ENCODE measurements at regions not wholly inside any gene's neighbourhood (a gene's known extent, or its start where the extent isn't known, plus 50 kb on each side); places are given as distances from the start of the nearest gene placed in this dataset.

- no peak for ATAC-seq (ENCODE audit: insufficient read depth, low FRiP score)
- 72 to 85% methylated on average over 6 of the region's 6 CpGs for WGBS, 2 donors
- H3K4me1 ChIP-seq (ENCODE audit: control insufficient read depth in 5 of 5, insufficient read depth in 5 of 5, low read length in 5 of 5), result peaks cover 0 to 4% (median 0%) of the 10 kb centered on the region in 5 donors
- H3K27me3 ChIP-seq (ENCODE audit: control insufficient read depth in 3 of 3, insufficient read depth in 3 of 3, low read length in 2 of 3), result no peaks in the 10 kb centered on the region
- H3K4me3 ChIP-seq, result no peak overlapping the region
- no peak overlapping the region for H3K27ac ChIP-seq (ENCODE audit: low read depth in 1 of 2, low read length in 1 of 2)
- no peaks in the 10 kb centered on the region for H3K36me3 ChIP-seq (ENCODE audit: control insufficient read depth in 4 of 4, insufficient read depth in 4 of 4, low read length in 4 of 4)
- no peak for TF ChIP-seq CTCF (IDR thresholded peaks at IDR 0.05; ENCODE audit: control extremely low read depth, extremely low read depth)
- no peak for DNase-seq
- no peak overlapping the region for H3K9ac ChIP-seq (ENCODE audit: insufficient read depth in 1 of 2, low read length in 2 of 2)
- no peaks in the 10 kb centered on the region for H3K9me3 ChIP-seq (ENCODE audit: control insufficient read depth in 4 of 4, insufficient read depth in 3 of 4, low read length in 3 of 4)
Observed at GRCh38 chr4:159483782-159484741, 381.2 kb downstream of the RAPGEF2 start.

- TF ChIP-seq CTCF (IDR thresholded peaks at IDR 0.05; ENCODE audit: control extremely low read depth, extremely low read depth), result no peak
Observed at GRCh38 chr4:159484864-159485263, 382.0 kb downstream of the RAPGEF2 start.

GRCh38 chr4:159487284-159487747 lies 384.4 kb downstream of the RAPGEF2 start:
- DNase-seq, result peak; percentile 70 to 89 (median 84)
- Histone ChIP-seq H3K9me3 (ENCODE audit: control insufficient read depth in 4 of 4, insufficient read depth in 3 of 4, low read length in 3 of 4) (peaks cover 0 to 3% (median 1%) of the 10 kb centered on the region in 4 donors), H3K27me3 (ENCODE audit: control insufficient read depth in 3 of 3, insufficient read depth in 3 of 3, low read length in 2 of 3) (no peaks in the 10 kb centered on the region), H3K27ac (ENCODE audit: low read depth in 1 of 2, low read length in 1 of 2) (no peak overlapping the region), H3K9ac (ENCODE audit: insufficient read depth in 1 of 2, low read length in 2 of 2) (peak overlapping the region in 1 of 2 donors; percentile 59), H3K4me3 (no peak overlapping the region), H3K36me3 (ENCODE audit: control insufficient read depth in 4 of 4, insufficient read depth in 4 of 4, low read length in 4 of 4) (no peaks in the 10 kb centered on the region), H3K4me1 (ENCODE audit: control insufficient read depth in 5 of 5, insufficient read depth in 5 of 5, low read length in 5 of 5) (peaks cover 0 to 3% (median 0%) of the 10 kb centered on the region in 5 donors)
- peak; percentile 70 for ATAC-seq (ENCODE audit: insufficient read depth, low FRiP score)
- peak; percentile 41 for TF ChIP-seq CTCF (IDR thresholded peaks at IDR 0.05; ENCODE audit: control extremely low read depth, extremely low read depth)
- WGBS, 2 donors, result 8 to 12% methylated on average over 8 of the region's 8 CpGs

More at GRCh38 chr4:159484864-159485263, 382.0 kb downstream of the RAPGEF2 start:
- Histone ChIP-seq H3K4me3 (no peak overlapping the region), H3K27ac (ENCODE audit: low read depth in 1 of 2, low read length in 1 of 2) (no peak overlapping the region), H3K9me3 (ENCODE audit: control insufficient read depth in 4 of 4, insufficient read depth in 3 of 4, low read length in 3 of 4) (no peaks in the 10 kb centered on the region), H3K4me1 (ENCODE audit: control insufficient read depth in 5 of 5, insufficient read depth in 5 of 5, low read length in 5 of 5) (peaks cover 0 to 4% (median 0%) of the 10 kb centered on the region in 5 donors), H3K36me3 (ENCODE audit: control insufficient read depth in 4 of 4, insufficient read depth in 4 of 4, low read length in 4 of 4) (no peaks in the 10 kb centered on the region), H3K9ac (ENCODE audit: insufficient read depth in 1 of 2, low read length in 2 of 2) (no peak overlapping the region), H3K27me3 (ENCODE audit: control insufficient read depth in 3 of 3, insufficient read depth in 3 of 3, low read length in 2 of 3) (no peaks in the 10 kb centered on the region)
- DNase-seq (peak in 1 of 3 donors; percentile 42), ATAC-seq (ENCODE audit: insufficient read depth, low FRiP score) (no peak)
- 46 to 76% methylated on average over 2 of the region's 2 CpGs for WGBS, 2 donors

Measured in lung (tissue), 11 donors.